BE2C (cell line): ENCODE measurements at regions not wholly inside any gene's neighbourhood (a gene's known extent, or its start where the extent isn't known, plus 50 kb on each side); places are given as distances from the start of the nearest gene placed in this dataset.

ENCODE experiments used
- DNase-seq: peaks from one replicate; pipeline ENCODE4 v3.0.0-alpha.2; 2020
- H3K27me3 ChIP-seq: fragments of 250-450 bp; sonication (Bioruptor Pico); 2 replicates; pipeline ENCODE4 v1.5.1; 2020; ENCODE audit warnings: mild to moderate bottlenecking
- H3K36me3 ChIP-seq: fragments of 250-450 bp; sonication (Bioruptor Pico); 2 replicates; pipeline ENCODE4 v1.5.1; 2020; ENCODE audit warnings: mild to moderate bottlenecking
- H3K4me1 ChIP-seq: fragments of 250-450 bp; sonication (Bioruptor Pico); 2 replicates; pipeline ENCODE4 v1.5.1; 2020
- H3K4me3 ChIP-seq: 2 replicates; pipeline ENCODE4 v1.5.1; 2011; ENCODE audit warnings: low read depth, low read length
- H3K9me3 ChIP-seq: fragments of 250-450 bp; sonication (Bioruptor Pico); 2 replicates; pipeline ENCODE4 v1.5.1; 2020
- CTCF ChIP-seq: IDR thresholded peaks from 2 replicates; pipeline ENCODE4 v1.5.1; 2012; ENCODE audit warnings: mild to moderate bottlenecking, low read depth, low read length

- Histone ChIP-seq H3K9me3 (no peaks in the 10 kb centered on the region), H3K4me1 (no peaks in the 10 kb centered on the region), H3K4me3 (no peak overlapping the region), H3K36me3 (no peaks in the 10 kb centered on the region), H3K27me3 (no peaks in the 10 kb centered on the region)
- TF ChIP-seq CTCF, result no peak
- no peak for DNase-seq
Observed at GRCh38 chr1:14009582-14009981, 309.6 kb downstream of the PRDM2 start.

- Histone ChIP-seq H3K36me3 (no peaks in the 10 kb centered on the region), H3K4me1 (no peaks in the 10 kb centered on the region), H3K4me3 (no peak overlapping the region), H3K9me3 (no peaks in the 10 kb centered on the region), H3K27me3 (no peaks in the 10 kb centered on the region)
- no peak for DNase-seq
- no peak for TF ChIP-seq CTCF
Observed at GRCh38 chr1:14010476-14010875, 310.5 kb downstream of the PRDM2 start.

DNA sequence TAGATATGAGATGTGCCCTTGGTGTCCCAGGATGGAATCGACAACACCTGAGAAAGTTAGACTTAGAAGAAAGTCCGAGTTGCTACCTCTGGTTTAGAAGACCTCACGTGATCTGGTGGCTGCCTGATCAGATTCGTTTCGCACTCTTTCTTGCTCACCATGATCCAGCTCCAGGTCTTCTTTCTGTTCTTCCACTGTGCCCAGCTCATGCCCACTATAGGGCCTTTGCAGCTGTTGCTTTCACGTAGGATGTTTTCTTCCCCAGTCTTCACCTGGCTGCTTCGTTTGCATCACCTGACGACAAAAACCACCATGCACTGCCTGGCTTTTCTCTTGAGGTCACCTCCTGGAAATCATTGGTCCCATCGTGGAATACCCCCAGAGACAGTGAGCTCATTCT lies 311.1 kb downstream of the PRDM2 start:
- H3K27me3 ChIP-seq, result no peaks in the 10 kb centered on the region
- no peak for DNase-seq
- TF ChIP-seq CTCF, result no peak

DNA sequence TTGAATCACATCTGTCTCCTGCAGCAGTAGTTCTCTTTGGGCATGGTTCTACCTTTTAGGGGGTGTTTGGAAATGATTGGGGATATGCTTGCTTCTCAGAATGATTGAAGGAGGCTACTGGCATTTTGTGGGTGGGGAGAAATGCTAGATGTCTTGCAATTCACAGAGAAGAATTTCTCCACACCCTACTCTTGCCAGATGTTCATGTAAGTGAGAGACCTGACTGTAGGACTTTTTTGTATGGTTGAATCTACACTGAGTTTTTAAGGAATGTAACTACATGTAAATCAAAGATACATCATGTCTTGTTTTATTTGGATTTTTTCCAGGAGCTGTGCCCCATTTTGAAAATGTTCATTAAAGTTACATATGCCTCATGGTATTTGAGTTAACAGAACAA lies 311.9 kb downstream of the PRDM2 start:
- no peak overlapping the region for H3K4me3 ChIP-seq
- DNase-seq, result no peak
- no peaks in the 10 kb centered on the region for H3K36me3 ChIP-seq
- H3K27me3 ChIP-seq, result no peaks in the 10 kb centered on the region
- no peaks in the 10 kb centered on the region for H3K4me1 ChIP-seq
- no peak for TF ChIP-seq CTCF
- H3K9me3 ChIP-seq, result no peaks in the 10 kb centered on the region

More for the DNA sequence above, 311.1 kb downstream of the PRDM2 start:
- Histone ChIP-seq H3K36me3 (no peaks in the 10 kb centered on the region), H3K9me3 (no peaks in the 10 kb centered on the region), H3K4me1 (no peaks in the 10 kb centered on the region), H3K4me3 (no peak overlapping the region)

DNA sequence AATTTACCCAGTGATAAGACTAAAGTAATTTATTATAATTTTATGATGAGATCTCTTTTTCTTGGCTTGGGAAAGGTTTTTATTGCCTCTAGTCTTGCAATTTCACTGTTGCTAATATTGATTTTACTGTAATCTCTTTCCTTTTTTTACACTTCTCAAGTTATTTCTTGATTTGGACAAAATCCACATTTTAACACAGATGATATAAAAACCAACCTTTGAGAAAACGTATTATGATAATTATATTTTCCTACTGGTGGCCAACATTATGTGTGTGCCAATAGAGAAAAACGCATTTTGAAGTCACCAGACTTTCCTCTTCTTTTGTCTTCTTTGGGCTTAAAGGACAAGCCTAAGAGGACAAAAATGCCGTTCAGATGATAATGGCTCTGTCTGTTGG lies 314.9 kb downstream of the PRDM2 start:
- Histone ChIP-seq H3K36me3 (no peaks in the 10 kb centered on the region), H3K4me3 (no peak overlapping the region), H3K4me1 (no peaks in the 10 kb centered on the region), H3K27me3 (no peaks in the 10 kb centered on the region), H3K9me3 (no peaks in the 10 kb centered on the region)
- DNase-seq, result no peak
- TF ChIP-seq CTCF, result no peak

GRCh38 chr1:14015917-14016316 lies 315.9 kb downstream of the PRDM2 start:
- no peak overlapping the region for H3K4me3 ChIP-seq
- no peaks in the 10 kb centered on the region for H3K36me3 ChIP-seq
- DNase-seq, result no peak
- TF ChIP-seq CTCF, result no peak
- no peaks in the 10 kb centered on the region for H3K9me3 ChIP-seq
- no peaks in the 10 kb centered on the region for H3K27me3 ChIP-seq
- H3K4me1 ChIP-seq, result no peaks in the 10 kb centered on the region
